NCI-H2029 treated with DMSO at 0.1 percent for 48 hours (cell line): ENCODE measurements at regions not wholly inside any gene's neighbourhood (a gene's known extent, or its start where the extent isn't known, plus 50 kb on each side); places are given as distances from the start of the nearest gene placed in this dataset.

Source experiments
- DNase-seq: peaks from one replicate; lab custom pipeline; 2025; lab: John Stamatoyannopoulos, UW

DNA sequence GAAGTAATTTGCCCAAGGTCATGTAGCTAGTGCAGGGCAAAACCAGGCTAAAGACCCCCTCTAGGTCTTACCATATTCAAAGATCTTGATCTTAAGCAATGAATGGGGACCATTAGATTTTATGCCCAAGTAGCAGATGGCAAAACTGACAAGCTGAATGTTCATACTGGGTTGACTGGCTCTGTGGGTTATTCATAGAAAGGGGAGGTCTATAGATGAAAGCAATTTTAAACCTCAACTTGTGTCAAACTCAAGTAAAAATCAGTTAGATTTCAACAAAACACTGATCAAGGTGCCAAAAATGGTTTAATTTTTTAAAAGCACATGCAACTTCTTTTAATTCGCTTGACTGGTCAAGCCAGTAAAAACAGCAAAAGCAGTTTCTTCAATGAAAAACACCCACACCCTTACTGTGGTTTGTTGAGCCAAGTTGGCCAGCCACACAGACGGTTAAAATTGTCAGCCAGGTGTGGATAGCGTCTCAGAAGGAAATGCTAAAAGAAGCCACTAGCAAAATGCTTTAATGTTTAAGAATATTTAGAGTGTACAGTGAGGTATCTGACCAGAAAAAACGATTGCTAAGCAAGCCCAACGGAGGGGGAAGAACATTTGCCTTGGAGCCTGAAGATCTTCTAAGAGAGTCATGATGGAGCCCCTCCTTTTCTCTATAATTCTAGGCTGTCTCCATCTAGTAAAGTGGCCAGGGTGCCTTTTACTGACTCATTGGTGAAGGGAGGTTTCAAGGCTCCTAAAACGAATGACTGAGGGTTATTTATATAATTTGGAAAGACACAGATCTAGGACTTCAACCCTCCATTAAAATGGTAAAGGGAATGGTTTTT is 539.6 kb upstream of the CLINT1 start:
- no peak for DNase-seq

DNA sequence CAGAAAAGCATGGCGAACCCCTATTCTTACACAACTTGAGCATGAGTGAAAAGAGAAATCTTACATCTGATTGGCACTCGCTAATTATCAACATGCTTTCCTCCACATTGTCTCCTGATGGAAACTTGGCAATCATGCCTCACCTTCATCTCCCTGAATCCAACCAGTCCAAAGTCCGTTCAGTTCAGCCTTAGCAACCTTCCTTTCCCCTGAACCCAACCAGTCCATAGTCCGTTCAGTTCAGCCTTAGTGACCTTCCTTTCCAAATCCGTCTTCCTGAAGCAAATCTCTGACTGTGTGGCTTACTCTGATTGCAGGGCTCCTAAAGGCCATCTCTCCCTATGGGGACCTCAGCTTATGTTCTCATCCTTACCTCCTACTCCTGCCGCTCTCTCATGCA is 538.3 kb upstream of the CLINT1 start:
- DNase-seq: no peak

DNA sequence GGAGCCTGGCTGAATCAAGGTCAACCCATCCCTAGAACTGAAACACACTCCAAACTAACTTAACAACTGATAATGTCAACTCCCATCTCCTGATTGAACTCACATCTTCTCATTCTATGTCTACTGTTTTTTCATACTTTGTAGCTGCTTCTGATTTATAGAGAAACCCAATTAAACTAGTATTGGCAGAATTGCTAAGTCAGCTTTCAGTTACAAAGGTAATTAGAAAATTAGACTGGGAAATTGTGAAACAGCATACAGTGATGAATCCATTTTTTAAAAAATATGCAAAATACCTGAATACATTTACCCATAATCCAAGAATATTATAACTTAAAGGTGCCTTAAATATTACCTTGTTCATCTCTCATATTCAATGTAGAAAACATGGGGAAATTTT is 535.2 kb upstream of the CLINT1 start:
- no peak for DNase-seq

DNA sequence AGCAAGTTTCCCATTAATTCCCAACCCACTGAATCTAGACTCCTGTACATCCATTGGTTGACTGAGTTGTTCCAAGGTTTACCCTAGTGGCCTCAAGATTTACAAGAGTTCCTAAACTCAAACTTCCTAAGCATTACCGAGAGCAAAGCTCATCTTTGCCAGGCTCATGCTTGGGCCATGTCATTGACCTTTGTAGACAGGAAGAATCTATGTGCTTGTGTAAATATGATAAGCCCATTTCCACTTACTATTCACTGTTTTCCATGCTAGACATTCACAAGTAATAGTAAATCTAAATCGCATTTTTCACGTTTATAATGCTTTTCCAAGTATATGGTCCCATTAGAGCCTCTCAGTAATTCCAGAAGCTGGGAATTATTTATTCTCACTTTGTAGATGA is 534.5 kb upstream of the CLINT1 start:
- DNase-seq: no peak

DNA sequence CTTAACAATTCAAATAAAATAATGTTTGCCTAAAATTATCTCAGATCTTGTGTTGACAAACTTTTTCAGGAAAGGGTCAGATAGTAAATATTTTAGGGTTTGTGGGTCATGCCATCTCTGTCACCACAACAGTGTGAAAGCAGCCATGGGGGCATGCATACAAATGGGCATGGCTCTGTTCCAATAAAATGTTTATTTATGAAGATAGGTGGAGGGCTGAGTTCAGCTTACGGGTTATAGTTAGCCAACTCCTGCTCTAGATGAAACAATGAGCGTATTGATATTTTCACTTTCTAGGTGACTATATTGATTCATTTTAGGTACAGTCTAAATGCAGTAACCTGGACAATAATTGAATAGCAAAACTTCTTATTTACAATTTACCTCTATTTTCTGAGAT is 533.8 kb upstream of the CLINT1 start:
- DNase-seq: no peak

DNA sequence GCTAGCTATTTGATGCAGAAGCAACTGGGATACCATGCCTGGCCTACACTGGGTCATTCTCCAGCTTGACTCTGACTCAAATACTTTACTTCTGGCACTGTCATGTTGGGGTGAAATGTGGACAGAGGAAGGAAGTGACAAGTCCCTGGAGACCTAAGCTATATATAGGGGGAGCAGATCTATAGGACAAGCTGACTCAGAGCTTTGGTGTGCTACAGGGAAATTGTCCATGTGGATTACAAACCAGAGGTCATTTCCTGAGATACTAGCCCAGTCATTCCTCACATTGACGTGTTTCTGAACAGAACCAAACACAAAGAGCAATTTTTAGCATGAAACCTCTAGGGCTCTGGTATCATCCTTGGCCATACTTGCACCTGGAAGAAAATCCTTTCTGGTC is 531.6 kb upstream of the CLINT1 start:
- DNase-seq: no peak

DNA sequence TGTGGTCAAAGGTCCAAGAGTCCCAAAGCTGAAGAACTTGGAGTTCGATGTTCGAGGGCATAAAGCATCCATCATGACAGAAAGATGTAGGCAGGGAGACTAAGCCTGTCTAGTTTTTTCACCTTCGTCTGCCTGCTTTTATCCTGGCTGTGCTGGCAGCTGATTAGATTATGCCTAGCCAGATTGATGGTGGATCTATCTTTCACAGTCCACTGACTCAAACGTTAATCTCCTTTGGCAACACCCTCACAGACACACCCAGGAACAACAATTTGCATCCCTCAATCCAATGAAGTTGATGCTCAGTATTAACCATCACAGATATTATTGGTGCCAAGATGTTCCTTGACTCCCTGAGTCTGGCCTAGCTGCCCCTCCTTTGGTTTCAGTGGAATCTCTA is 530.8 kb upstream of the CLINT1 start:
- DNase-seq: no peak

DNA sequence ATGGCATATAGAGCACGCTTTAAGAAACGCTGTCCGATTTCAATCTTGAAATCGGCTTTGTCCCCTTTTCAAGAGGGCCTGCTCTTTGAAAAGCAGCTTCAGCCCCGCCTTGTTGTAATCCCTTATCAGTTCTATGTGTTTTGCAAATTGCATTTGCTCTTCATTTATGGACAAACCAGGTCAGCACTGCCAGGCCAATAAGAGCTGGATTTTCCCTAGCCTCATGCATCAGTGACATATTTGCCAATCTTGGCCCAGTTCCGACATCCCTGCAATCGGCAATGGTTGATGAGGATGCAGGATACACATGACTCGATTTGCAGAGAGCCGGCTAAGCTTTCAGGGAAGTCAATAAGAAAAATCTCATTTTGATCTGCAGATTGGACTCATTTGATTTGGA is 529.1 kb upstream of the CLINT1 start:
- no peak for DNase-seq

DNA sequence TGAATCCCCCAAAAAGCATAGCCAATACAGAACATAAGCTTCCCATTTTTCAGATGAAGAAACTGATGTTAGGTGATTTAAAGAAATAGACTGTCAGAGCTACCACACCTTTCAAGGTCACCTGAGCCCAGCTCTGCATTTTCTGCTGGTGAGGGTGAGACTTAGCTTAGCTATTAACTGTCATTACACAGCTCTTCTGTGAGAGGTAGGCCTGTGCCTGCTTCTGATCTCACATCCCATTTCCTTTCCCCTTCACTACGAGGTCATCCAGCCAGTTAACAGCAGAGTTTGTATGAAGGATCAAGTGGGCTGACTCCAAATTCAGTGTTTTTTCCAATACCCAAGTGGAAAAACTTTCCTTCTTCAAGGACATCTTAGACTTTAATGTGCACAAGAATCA is 528.6 kb upstream of the CLINT1 start:
- DNase-seq: no peak

DNA sequence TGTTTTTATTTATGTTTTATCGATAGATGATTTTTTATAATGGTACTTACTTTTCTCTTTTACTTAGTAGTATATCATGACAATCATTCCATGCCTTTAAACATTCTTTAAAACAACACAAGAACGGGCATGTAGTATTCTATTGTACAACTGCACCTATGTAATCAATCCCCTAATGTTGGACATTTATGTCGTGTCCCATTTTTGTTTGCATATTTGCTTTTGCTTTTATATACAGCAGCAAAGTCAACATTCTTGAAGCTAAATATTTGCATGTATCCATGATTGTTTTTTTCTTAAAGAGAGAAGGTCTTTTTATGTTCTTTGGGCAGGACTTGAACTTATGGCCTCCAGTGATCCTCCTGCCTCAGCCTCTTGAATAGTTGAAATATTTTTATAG is 527.0 kb upstream of the CLINT1 start:
- no peak for DNase-seq

DNA sequence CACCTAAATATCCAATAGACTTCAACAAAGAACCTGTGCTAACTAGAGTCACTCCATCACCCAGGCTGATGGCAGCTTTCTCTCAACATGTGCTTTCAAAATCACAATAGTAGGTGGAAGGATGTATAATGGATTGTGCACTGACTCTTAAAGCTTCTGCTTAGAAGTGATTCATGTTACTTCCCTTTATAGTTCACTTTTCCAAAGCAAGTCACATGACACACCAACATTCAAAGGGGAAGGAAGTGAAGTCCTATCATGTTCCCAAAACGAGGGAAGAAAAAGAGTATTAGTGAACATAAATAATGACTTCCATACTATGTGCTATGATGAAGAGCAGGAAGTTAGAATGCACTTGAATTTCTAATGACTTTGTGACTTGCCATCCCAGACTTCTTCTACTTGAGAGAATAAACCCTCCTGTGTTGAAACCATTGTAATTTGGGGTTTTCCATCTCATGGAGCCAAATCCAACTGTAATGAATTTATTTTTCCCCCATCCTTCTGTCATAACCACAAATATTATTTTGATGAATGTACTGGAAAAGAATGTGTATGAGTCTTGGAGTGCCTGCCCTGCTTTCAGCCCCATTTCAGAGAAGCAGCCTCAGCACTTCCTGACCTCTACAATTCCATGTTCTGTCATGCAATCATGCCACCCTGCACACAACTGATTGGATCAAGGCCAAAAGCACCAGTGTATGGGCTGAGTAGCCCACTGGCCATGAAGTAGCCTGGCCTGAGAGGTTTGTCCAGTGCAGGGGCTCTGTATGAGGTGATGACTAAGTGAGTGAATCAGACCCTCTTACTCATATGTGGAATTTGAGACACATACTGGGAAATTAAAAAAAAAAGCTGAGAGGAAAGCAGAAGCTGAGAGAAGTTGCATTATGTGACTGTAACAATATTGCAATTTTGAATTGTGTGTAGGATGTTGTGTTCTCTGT is 525.9 kb upstream of the CLINT1 start:
- DNase-seq: no peak

DNA sequence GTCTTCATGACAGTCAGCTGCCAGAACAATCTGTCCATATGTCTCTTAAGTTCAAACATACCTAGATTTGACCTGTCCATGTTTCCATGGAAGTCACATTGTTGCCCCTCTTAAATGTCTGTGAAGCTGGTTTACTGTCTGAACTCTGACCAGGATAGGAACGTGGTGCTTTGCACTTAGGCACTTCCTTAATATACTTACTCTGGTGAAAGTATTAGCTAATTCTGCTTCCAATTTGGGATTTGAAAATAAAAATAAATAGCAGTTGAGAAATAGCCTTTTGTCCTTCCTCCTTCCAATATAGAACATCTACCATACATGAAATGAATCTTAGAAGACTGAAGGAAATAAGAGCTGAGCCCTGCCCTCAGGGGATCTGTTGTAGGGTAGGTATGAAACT is 524.5 kb upstream of the CLINT1 start:
- DNase-seq: no peak

DNA sequence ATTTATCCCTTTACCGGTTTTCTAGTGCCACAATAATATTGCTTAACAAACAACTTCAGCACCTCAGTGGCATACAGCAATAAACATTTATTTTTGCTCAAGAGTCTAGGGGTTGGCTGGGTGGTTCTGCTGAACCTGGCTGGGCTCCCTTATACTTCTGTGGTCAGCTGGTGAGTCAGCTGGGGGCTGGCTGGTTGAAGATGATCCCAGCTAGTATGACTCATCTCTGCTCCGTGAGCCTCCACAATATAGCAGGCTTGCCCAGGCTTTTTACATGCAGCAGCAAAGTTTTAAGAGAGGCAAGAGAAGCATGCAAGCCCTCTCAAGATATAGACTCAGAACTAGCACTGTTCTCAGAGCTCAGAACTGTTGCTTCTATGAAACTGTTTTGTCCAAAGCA is 523.5 kb upstream of the CLINT1 start:
- DNase-seq: no peak

DNA sequence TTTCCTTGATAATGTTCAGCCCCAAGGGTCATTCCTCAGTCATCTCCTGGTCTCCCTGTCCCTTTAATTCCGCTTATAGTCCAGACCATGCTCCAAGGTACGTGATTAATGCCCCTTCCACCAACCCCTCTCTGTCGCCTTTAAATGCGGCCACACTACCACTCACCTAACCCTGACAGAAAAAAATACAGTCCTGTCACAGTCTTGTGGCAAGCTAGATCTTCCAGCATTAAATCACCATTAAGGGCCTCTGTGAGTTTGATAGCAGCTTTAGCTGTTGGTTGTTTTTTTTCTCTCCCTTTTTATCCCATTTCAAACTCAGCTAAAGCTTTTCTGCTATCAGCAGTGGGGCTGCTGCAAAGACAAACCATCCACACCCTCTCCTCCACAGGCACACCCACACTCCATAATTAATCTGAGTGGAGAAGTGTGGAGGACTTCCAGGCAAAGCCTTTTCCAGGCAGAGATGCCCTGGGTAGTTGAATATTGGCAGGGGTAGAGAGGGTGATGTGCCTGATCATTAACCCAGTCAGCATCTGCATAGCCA is 522.7 kb upstream of the CLINT1 start:
- no peak for DNase-seq

DNA sequence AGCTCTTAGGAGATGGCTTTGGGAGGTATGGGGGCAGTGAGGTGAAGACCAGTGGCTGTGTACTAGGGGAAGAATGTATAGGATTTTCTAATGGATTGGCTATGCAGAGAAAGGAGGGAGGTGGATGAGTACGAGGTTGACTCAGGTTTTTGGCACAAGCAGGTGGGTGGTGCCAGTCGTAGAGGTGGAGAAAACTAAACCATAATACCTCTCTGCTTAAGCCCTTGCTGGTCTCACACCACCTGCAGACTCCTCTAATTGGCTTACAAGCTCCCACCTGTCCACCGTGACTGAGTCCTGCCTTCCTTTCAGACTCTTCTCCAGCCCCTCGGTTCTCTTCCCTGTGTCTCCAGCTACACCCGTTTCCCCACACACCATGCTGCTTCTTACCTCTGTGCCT is 521.7 kb upstream of the CLINT1 start:
- DNase-seq: no peak

DNA sequence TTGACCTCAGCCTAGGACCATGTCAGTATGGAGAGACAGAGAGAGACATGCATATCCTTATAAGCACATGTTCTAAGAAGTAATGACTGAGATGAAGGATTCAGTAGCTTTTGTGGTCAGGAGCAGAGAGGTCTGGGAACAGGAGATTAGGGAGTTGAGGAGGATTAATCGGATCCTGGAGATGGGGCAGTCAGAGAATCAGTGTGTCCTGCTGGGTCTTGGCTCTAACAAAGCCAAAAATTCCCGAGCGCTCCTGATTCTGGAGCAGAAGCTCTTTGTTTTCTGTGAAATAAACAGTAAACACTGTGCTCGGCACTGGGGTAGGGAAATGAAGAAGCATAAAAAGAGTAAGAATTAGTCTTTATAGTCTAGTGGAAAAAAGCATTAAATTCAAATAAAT is 520.0 kb upstream of the CLINT1 start:
- no peak for DNase-seq

DNA sequence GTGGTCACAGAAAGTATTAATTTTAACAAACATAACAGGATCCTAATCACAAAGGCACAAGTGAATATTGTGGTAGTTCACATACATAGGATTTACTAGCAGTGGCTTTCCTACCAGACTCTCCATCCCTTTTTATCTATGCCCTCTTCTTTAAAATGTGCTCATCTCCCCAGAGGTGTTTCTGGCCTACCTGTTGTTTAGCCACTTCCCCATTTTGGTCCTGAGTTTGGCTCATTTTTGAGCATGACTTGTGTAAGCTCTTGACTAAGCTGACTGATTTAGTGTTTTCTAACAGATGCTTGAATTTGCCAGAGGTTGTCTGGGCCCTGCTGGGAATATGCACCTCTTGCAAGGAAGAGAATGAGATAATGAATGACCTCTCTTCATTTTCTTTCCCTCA is 517.7 kb upstream of the CLINT1 start:
- no peak for DNase-seq

DNA sequence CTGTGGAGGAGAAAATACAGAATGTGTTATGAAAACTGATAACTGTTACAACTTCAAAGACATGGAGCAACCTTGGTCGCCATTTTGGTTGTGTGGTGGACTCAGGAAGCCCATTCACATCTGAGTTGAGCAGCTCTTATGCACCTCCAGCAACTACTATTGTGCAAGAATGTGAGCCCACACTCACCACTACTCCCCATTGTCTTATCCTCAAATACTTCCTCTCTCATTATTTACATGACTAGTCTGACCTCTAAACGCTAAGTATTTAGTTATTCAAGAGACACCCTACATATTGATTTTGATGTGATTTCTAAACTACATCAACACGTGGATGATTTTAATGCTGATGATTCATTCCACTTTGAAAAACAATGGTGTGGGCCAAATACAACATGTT is 516.6 kb upstream of the CLINT1 start:
- no peak for DNase-seq

DNA sequence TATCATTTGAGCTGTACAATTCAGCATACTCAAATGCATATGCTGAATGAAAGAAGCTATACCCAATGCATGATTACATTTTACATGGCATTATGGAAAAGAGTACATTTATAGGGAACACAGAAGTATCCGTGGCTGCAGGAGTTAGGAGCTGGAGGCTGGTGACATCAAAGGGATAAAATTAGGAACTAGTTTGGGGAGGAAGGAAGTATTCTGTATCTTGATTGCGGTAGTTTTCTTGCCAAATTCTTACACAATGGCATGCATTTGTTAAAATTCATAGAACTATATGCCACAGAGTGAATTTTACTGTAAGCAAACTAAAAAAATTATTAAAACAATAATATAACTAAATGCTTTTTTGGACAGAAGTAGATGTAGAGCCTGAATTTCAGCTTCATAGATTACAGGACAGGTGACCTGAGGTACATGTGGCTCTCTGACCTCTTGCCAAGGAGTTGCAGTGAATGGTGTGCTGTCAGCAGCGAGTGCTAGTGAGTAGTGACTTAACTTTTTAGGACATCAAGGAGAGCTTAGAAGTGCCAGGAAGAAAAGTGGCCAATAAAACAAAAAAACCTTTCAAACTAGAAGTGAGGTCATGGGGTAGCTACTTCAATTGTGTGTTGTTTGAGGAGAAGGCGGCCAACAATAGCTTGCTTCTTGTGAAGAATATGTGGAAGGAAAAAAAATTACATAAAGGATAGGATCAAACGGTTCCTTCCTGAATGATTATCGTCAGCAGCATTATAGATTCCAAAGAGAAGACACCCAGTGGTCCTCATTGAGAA is 514.9 kb upstream of the CLINT1 start:
- no peak for DNase-seq

DNA sequence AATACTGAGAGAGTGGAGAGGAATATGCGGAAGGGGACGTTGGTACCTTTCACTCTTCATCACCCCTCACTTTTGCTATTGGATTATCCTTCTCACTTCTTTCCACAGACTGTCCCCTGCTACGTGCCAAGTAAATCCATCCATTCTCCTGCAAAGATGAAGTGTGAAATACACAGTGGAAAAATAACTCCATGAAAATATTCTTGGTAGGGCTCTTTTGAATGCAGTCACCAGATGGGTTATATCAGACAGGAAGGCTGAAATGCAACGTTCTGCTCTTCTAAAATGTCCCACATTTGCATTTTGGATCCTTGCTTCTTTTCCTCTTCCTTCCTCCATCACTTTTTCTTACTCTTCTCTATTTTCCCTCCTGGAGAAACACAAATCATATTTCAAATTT is 510.3 kb upstream of the CLINT1 start:
- DNase-seq: no peak

DNA sequence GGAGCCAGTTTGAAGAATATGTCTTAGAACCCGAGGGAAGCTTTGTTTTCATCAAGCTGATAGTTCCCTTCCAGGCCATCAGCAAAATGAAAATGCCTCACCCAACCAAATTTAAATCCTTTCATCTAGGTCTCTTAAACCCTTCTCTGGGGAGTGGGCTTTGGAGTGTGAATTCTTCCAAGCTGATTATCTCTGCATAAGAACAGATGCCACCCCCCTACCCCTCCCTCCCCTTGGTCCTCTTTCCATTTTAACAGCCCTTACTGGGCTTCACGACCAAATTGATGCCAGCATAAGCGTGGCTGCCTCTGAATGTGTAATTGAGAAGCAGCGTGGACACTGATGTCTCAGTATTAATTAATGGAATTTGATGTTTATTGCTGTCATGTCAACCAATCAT is 509.7 kb upstream of the CLINT1 start:
- no peak for DNase-seq

DNA sequence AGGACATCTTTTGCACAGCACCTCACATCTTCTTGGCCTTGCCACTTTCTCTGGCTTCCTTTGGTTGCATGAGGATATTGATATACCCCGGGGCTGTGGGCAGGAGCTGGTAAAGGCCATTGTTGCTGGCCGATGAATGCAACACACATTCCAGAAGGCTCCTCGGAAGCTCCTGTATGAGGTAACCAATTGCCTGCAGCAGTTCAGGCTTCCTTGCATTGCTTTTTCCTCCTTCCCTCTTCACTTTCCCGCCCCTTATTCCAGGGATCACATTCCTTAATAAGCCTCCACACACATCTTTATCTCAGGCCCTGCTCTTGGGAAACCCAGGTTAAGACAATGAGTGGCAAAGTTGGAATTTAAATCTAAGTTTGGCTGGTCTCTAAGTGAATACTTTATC is 505.4 kb upstream of the CLINT1 start:
- no peak for DNase-seq
